ENCODE measurements at regions not wholly inside any gene's neighbourhood (a gene's known extent, or its start where the extent isn't known, plus 50 kb on each side); places are given as distances from the start of the nearest gene placed in this dataset.

DNA sequence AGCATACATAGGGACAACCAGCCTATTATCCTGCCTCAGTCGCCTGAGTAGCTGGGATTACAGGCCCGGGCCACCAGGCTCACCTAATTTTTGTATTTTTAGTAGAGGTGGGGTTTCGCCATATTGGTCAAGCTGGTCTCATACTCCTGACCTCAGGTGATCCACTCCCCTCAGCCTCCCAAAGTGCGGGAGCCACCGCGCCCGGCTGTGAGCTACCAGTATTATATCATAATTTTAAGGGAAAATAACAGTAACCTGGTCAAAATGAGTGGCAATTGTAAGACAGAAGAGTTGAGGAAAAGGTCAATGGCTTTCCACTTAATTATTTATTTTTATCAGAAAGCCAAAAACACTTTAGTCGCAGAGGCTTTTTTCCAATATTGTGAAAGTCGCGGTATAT is 652.6 kb upstream of the BCHE start (continued):
- TF ChIP-seq KDM4B (CRISPR knock-in tag; IDR thresholded peaks at IDR 0.05), result no peak
- no peak for TF ChIP-seq DNMT1 (CRISPR knock-in tag; IDR thresholded peaks at IDR 0.05)

DNA sequence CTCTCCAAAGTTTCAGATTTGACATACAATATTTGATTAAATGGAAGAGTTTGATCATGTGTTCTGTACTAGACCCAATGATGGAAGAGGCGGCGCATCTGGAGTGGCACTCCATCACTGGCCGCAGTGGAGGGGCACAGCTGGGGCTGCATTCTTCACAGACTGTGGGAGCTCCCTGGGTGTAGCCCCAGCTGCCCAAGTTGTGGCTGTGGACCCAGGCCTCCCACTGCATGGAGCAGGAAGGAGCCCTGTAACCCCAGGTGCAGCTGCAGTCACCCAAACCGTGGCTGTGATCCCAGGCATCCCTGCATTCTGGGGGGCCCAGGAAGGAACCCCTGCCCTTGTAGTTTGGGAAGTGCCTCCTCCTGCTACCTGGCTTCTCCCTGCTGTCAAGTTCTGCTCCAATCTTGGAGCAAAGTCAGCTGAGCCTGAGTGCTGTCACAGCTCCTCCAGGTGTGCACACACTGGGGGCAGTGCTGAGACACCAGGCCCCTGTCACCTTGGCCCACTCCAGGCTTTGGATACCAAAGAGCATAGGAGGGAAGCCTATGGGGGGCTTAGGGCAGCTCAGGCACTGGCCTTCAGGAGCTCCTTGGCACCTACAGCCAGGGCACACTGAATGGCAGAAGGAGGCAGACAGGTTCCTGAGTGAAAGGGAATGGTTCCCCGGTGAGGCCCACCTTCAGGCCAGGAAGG is 651.9 kb upstream of the BCHE start:
- in situ Hi-C loops (cut with HindIII; ENCODE audit: extremely low pct_ligation_motif_present, low pct_unique_long_range_greater_than_20kb), result no loop called here
- Histone ChIP-seq H3K36me3 (replicated peaks in 1 of 2; ENCODE audit: control insufficient read depth in 1 of 2, insufficient read depth in 2 of 2, low read length in 2 of 2) (no peaks in the 10 kb centered on the region), H3K9me3 (ENCODE audit: low read length) (no peaks in the 10 kb centered on the region), H3K4me1 (ENCODE audit: insufficient read depth, low read length) (no peaks in the 10 kb centered on the region), H2AFZ (ENCODE audit: low read length) (no peak overlapping the region), H3K27ac (ENCODE audit: extremely low read length, insufficient read depth, low read length) (no peak overlapping the region), H3K4me3 (replicated peaks in 1 of 3; ENCODE audit: insufficient read depth in 1 of 3, low read depth in 2 of 3, low read length in 3 of 3) (no peak overlapping the region), H3K79me2 (ENCODE audit: insufficient read depth, low read length) (no peaks in the 10 kb centered on the region), H4K20me1 (ENCODE audit: insufficient read depth, low read length) (no peaks in the 10 kb centered on the region), H3K4me2 (ENCODE audit: low read depth, low read length) (no peak overlapping the region), H3K27me3 (ENCODE audit: control insufficient read depth in 1 of 2, insufficient read depth in 2 of 2, low read length in 2 of 2) (no peaks in the 10 kb centered on the region), H3K9ac (ENCODE audit: insufficient read depth, low read depth, low read length) (no peak overlapping the region)
- no TSS peak for BruUV-seq (replicated peaks)
- DNase-seq (ENCODE audit: low spot score) (no peak), ATAC-seq (no peak), FAIRE-seq (no peak)
- intact Hi-C loops (cut with micrococcal nuclease; ENCODE audit: unreplicated experiment), result no loop called here
- ChIA-PET CTCF (ENCODE audit: low intra/inter-chr PET ratio, low total read pairs) (no interaction called here), POLR2A (no interaction called here)
- WGBS (ENCODE audit: low lambda C conversion rate), result 82% methylated on average over 3 of the region's 5 CpGs
- TF ChIP-seq ZNF460 (CRISPR knock-in tag; IDR thresholded peaks at IDR 0.05; ENCODE audit: borderline replicate concordance), result no peak
- TF ChIP-seq MTA1 (CRISPR knock-in tag; IDR thresholded peaks at IDR 0.05; ENCODE audit: borderline replicate concordance), result no peak
- no peak for TF ChIP-seq SAP130 (CRISPR knock-in tag; IDR thresholded peaks at IDR 0.05; ENCODE audit: low read depth)
- no peak for TF ChIP-seq MAZ (IDR thresholded peaks at IDR 0.05; ENCODE audit: borderline replicate concordance, low read depth, low read length)
- TF ChIP-seq MAZ (CRISPR knock-in tag; IDR thresholded peaks at IDR 0.05; ENCODE audit: low read depth), result no peak
- TF ChIP-seq ZNF264 (CRISPR knock-in tag; IDR thresholded peaks at IDR 0.05), result no peak
- no peak for TF ChIP-seq SP140L (CRISPR knock-in tag; IDR thresholded peaks at IDR 0.05; ENCODE audit: borderline replicate concordance)

All from HepG2 (cell line).